Activated CD8-positive, alpha-beta memory T cell treated with anti-CD3 and anti-CD28 coated beads for 4 hours (primary cell): ENCODE measurements at regions not wholly inside any gene's neighbourhood (a gene's known extent, or its start where the extent isn't known, plus 50 kb on each side); places are given as distances from the start of the nearest gene placed in this dataset.

Experiments used
- DNase-seq, 2 donors: peaks; one replicate each; pipeline ENCODE4 v3.0.0-alpha.2; 2020; ENCODE audit warnings: low read depth in 2 of 2

DNA sequence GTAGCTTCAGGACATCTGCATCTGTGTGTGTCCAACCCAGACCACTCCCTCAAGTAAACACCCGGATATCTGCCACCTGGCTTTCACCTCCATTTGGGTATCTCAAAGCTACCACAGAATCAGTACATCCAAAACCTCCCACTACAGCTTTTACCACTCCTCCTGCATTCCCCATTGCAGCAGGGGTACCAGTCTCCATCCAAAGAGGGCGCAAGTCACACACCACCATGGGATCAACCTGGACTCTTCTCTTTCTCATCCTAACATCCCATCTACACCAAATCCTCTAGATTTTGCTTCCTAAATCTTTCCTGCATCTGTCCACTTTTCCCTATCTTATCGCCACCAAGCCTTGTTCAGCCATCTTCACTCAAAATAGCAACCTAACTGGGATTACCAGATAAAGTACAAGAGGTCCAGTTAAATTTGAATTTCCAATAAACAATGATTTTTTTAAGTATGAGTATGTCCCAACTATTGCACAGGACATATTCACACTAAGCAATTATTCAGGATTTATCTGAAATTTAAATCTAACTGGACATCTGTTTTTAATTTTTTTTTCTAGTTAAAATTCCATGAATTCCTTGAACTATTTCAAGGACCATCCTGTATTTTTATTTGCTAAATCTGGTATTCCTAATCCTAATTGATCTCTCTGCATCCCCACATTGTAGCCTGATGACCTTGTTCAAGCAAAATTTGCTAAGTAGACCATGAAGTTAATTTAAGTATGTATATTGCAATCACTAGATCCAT, 164.3 kb upstream of the MLN start:
- no peak for DNase-seq

DNA sequence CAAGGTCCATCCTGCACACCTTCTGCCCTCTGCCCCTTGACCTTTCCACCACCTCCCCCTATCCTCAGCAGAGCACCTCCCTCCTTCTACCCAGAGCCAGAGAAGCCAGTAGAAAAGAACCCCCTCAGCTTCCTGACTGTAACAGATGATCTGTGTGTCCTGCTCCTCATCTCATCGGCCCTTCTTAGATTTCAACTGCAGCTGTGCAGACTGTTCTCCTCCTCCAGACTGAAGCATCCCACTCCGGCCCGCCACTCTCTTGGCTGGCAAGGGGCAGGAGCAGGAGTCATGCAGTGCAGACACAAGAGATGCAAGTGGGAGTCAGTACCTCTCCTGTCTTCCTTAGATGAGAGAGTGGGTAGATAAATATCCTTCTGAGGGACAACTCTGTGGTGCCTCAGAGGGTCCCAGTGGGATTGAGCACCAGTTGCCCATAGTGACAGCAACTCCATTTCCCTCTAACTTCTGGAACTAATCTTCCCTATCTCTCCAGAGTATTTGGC, 163.5 kb upstream of the MLN start:
- no peak for DNase-seq

DNA sequence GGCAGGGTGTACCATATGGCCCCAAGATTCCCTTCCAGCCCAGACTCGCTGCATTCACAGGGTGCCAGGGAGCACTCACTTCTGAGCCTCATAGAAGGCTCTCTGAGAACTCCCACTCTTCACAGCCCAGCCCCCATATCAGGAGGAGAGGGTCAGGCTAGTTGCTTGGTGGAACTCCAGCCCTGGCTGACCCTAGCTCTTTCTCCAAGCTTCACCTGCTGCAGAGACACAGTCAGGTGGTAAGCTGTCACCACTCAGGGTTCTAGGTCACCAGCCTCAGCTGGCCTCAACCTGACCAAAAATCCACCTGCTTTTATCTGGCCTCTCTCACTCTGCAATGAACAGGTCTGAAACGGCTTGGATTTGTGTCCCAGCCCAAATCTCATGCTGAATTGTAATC, 162.7 kb upstream of the MLN start:
- DNase-seq, result no peak

GRCh38 chr6:33965766-33966165, 162.0 kb upstream of the MLN start:
- no peak for DNase-seq

GRCh38 chr6:33964387-33964786, 160.6 kb upstream of the MLN start:
- DNase-seq, result no peak

- no peak for DNase-seq
These were observed 159.4 kb upstream of the MLN start for GRCh38 chr6:33963136-33963750.

- DNase-seq, result no peak
These were observed 158.6 kb upstream of the MLN start for GRCh38 chr6:33962246-33963027.

DNA sequence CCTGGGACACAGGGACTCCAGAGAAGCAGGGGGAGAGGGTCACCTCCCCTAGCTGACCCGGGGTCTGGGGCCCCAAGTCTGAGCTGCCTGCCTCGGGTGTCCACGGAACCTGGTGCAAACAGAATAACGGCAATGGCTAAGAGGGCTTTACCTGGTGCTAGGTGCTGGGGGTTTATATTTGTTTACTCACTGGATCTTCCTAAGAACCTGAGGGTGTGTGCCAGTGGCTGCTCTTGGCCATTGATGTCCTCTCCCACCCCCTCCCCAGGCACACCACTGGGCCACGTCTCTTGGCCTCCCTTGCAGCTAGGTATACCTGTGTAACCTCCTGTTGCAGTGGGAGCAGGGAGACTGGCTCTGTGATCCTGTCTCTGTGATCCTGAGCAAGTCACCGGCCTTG, 157.9 kb upstream of the MLN start:
- DNase-seq, result no peak

DNA sequence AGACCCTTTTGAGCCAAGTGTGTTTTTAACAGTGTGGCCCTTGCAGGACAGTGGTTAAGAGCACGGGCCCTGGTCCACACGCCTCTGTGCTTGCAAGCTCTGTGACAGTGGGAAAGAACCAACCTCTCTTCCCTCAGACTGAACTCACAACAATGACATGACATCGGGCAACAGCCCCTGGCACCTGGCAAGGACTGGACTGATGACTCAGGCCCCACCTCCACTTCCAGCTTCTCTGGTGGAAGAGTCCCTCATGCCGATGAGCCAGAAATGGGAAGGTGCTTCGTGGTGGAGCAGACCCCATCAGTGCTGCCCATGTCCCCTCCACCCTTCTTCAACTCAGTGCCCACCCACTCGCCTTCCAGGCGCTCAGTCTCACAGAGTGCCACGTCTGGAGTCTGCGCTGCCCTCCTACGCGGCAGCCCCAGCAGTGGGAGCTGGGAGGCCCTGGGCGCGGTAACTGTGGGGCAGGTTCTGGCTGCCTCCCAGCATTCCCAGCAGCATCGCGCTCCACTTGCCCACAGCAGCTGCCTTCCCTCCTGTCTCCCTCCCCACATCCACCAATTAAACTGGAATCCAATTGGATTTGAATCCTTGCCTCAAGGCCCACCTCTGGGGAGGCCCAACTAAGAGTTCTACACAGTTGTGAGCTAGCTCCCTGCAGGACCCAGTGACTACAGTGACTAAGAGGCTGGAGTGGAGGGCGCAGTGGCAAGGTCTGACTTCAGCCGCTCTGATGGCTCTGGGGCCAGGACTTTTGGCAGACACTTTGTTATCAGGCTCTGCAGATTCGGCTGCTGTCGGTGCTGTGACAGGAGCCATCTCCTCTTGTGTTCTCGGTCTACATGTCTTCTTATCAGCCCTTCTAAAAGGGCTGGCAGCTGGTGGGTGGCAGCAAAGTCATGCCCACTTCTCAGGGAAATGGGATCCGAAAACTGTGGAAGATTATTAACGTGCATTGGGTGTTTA, 156.8 kb upstream of the MLN start:
- DNase-seq, result no peak

GRCh38 chr6:33959661-33960344, 156.0 kb upstream of the MLN start:
- DNase-seq, result no peak

DNA sequence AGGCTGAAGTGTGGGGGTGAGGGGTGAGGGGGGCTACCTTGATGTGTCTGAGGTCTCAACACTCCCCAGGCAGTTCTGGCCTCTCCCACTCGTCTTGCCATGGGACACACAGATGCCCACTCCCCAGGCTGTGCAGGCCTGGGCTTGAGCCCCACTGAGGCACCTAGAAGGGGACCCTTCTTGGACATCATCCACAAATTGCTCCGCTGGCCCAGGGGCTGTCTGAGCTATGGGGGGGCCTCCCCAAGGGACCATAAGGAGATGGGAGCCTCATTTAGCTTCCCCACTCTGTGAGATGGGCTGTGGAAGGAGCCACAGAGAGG, 155.5 kb upstream of the MLN start:
- no peak for DNase-seq

GRCh38 chr6:33958526-33959328, 154.9 kb upstream of the MLN start:
- no peak for DNase-seq

GRCh38 chr6:33957892-33958525, 154.2 kb upstream of the MLN start:
- no peak for DNase-seq

DNA sequence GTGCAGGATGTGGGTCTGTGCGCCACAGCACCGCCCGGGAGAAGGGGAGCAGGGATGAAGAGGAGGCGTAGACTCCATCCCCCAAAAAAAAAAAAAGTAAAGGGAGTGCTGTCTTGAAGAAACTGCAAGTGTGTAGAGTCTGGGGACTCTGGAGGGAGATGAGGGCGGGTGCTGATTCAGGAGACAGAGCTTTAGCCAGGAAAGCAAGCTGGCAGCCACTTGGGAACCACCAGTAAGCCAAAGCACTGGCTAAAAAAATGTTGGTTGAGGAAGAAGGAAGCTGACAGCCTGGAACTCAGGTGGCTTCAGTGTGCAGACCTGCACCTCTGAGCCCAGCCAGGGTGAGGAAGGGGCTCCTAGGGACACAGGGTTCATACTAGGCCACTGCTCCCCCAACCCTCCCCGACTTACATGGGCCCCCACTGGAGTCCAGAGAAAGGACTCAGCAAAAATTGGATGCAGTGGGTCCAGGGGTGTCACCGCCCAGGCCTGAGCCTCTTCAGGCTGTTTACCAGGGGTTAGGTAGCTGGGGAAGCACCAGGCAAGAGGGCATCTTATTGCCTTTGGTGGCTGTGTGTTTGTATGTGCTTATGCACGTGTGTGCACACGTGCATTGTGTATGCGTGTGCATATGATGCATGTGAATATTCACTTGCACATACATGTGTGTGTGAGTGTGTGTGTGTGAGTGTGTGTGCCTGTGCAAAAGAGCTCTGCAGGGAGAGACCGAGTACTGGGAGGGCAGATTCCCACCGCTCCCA, 153.5 kb upstream of the MLN start:
- DNase-seq, result no peak

GRCh38 chr6:33956206-33956605, 152.4 kb upstream of the MLN start:
- DNase-seq, result no peak

DNA sequence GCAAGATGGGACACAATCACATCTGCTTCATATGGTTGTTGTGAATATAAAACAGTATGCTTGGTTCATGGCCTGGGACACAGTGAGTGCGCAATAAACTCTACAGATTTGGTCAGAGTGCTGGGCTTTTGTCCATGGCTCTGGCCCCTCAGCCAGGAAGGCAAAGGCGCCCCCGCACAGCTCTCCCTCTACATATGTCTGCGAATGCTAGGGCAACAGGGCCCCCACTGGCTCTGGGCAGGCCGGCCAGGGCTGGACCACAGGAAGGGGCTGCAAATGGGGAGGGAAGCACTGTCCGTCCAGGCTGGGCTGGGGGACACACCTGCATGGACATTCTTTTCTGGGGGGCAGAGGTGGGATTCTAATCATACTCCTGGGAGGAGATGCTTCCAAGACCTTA, 151.8 kb upstream of the MLN start:
- DNase-seq, result no peak

GRCh38 chr6:33954453-33954852, 150.7 kb upstream of the MLN start:
- DNase-seq, result no peak

GRCh38 chr6:33953171-33953570, 149.4 kb upstream of the MLN start:
- DNase-seq, result no peak

- DNase-seq, result no peak
These were observed 148.2 kb upstream of the MLN start for GRCh38 chr6:33952016-33952415.
